ENCODE measurements at regions not wholly inside any gene's neighbourhood (a gene's known extent, or its start where the extent isn't known, plus 50 kb on each side); places are given as distances from the start of the nearest gene placed in this dataset.

- TF ChIP-seq HDAC2 (IDR thresholded peaks at IDR 0.05; ENCODE audit: borderline replicate concordance in 1 of 2, low read depth in 2 of 2, low read length in 2 of 2) (no peak), SUZ12 (IDR thresholded peaks at IDR 0.05; ENCODE audit: low read length) (no peak)
These were observed 249.9 kb downstream of the SH3BP4 start (continued) for GRCh38 chr2:235201756-235202155.
